ENCODE measurements at regions not wholly inside any gene's neighbourhood (a gene's known extent, or its start where the extent isn't known, plus 50 kb on each side); places are given as distances from the start of the nearest gene placed in this dataset.

GRCh38 chr4:127210893-127211649, 421.7 kb upstream of the INTU start:
- Histone ChIP-seq H3K4me1 (ENCODE audit: control insufficient read depth, insufficient read depth, low read length) (no peaks in the 10 kb centered on the region), H4K20me1 (ENCODE audit: control insufficient read depth, insufficient read depth) (no peaks in the 10 kb centered on the region), H3K27ac (ENCODE audit: control insufficient read depth, insufficient read depth) (no peak overlapping the region), H3K9ac (ENCODE audit: control insufficient read depth, insufficient read depth, low read length) (no peak overlapping the region), H3K79me2 (ENCODE audit: control insufficient read depth, insufficient read depth, low read length) (no peaks in the 10 kb centered on the region), H3K9me3 (replicated peaks; ENCODE audit: control insufficient read depth, insufficient read depth, low read length) (no peaks in the 10 kb centered on the region), H2AFZ (ENCODE audit: control insufficient read depth, low read depth, low read length) (no peak overlapping the region), H3K27me3 (replicated peaks in 1 of 2; ENCODE audit: control insufficient read depth in 2 of 2, insufficient read depth in 2 of 2, low read length in 1 of 2) (no peaks in the 10 kb centered on the region), H3K4me3 (no peak overlapping the region), H3K36me3 (ENCODE audit: control insufficient read depth in 2 of 2, insufficient read depth in 2 of 2, low read length in 1 of 2) (no peaks in the 10 kb centered on the region), H3K4me2 (ENCODE audit: control insufficient read depth, insufficient read depth) (no peak overlapping the region)
- ATAC-seq (no peak), FAIRE-seq (no peak), DNase-seq (ENCODE audit: low read depth, low spot score) (no peak)
- 23% methylated on average over 2 of the region's 2 CpGs for WGBS (ENCODE audit: insufficient coverage, insufficient replicate concordance, low lambda C conversion rate, missing lambda C conversion rate)
- TF ChIP-seq IKZF1 (conservative IDR thresholded peaks at IDR 0.05) (no peak), ZNF384 (IDR thresholded peaks at IDR 0.05; ENCODE audit: borderline replicate concordance, low read depth, low read length) (no peak), DPF2 (IDR thresholded peaks at IDR 0.05) (no peak), CHD2 (IDR thresholded peaks at IDR 0.05; ENCODE audit: borderline replicate concordance, low read depth, low read length) (no peak), ZNF207 (IDR thresholded peaks at IDR 0.05; ENCODE audit: borderline replicate concordance) (no peak), SMAD5 (IDR thresholded peaks at IDR 0.05; ENCODE audit: low read depth) (no peak)
- TF ChIP-seq, protein P1, sequence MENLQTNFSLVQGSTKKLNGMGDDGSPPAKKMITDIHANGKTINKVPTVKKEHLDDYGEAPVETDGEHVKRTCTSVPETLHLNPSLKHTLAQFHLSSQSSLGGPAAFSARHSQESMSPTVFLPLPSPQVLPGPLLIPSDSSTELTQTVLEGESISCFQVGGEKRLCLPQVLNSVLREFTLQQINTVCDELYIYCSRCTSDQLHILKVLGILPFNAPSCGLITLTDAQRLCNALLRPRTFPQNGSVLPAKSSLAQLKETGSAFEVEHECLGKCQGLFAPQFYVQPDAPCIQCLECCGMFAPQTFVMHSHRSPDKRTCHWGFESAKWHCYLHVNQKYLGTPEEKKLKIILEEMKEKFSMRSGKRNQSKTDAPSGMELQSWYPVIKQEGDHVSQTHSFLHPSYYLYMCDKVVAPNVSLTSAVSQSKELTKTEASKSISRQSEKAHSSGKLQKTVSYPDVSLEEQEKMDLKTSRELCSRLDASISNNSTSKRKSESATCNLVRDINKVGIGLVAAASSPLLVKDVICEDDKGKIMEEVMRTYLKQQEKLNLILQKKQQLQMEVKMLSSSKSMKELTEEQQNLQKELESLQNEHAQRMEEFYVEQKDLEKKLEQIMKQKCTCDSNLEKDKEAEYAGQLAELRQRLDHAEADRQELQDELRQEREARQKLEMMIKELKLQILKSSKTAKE (IDR thresholded peaks at IDR 0.05; ENCODE audit: low read depth, poor library complexity, severe bottlenecking) = no peak
- TF ChIP-seq, protein P2, sequence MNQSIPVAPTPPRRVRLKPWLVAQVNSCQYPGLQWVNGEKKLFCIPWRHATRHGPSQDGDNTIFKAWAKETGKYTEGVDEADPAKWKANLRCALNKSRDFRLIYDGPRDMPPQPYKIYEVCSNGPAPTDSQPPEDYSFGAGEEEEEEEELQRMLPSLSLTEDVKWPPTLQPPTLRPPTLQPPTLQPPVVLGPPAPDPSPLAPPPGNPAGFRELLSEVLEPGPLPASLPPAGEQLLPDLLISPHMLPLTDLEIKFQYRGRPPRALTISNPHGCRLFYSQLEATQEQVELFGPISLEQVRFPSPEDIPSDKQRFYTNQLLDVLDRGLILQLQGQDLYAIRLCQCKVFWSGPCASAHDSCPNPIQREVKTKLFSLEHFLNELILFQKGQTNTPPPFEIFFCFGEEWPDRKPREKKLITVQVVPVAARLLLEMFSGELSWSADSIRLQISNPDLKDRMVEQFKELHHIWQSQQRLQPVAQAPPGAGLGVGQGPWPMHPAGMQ (IDR thresholded peaks at IDR 0.05; ENCODE audit: borderline replicate concordance) = no peak
- RAD21 ChIA-PET (ENCODE audit: unreplicated experiment) = no interaction called here
- in situ Hi-C loops (cut with MboI) = no loop called here
- intact Hi-C loops (cut with micrococcal nuclease; ENCODE audit: unreplicated experiment) = no loop called here
- CTCF ChIA-PET = interaction anchor here (1.4 kb wide), 1 partner anchor 9 kb away, joined by 4 read pairs; no protein-coding TSS in a partner anchor
- BruUV-seq (replicated peaks) = no TSS peak
- POLR2A ChIA-PET = no interaction called here
- SMC1A ChIA-PET (ENCODE audit: uncharacterized antibody, unreplicated experiment) = interaction anchor here (0.5 kb wide), 1 partner anchor 403 kb away, joined by 3 read pairs; no protein-coding TSS in a partner anchor
